GM19395 (cell line): ENCODE measurements at regions not wholly inside any gene's neighbourhood (a gene's known extent, or its start where the extent isn't known, plus 50 kb on each side); places are given as distances from the start of the nearest gene placed in this dataset.
"Not testable (repeated sequence)": the region's sequence is repeated elsewhere in the genome, so short reads cannot be mapped to it uniquely, and the experiment has no call there.

Source experiments
- ATAC-seq: cut with Tn5 transposase; IDR thresholded peaks from one replicate; pipeline ENCODE4 v1.9.1; 2021; ENCODE audit warnings: mild to moderate bottlenecking, moderate library complexity; ENCODE audit not compliant: unreplicated experiment

- ATAC-seq: no peak
Observed at GRCh38 chr11:41675205-41675604, 215.8 kb upstream of the LRRC4C start.

- no peak for ATAC-seq
Observed at GRCh38 chr11:41713030-41713429, 253.6 kb upstream of the LRRC4C start.

- no peak for ATAC-seq
Observed at GRCh38 chr11:41714101-41714500, 254.6 kb upstream of the LRRC4C start.

- ATAC-seq: no peak
Observed at GRCh38 chr11:41716862-41717261, 257.4 kb upstream of the LRRC4C start.

GRCh38 chr11:41720761-41721160, 261.3 kb upstream of the LRRC4C start:
- ATAC-seq: no peak

GRCh38 chr11:41728161-41728560, 268.7 kb upstream of the LRRC4C start:
- not testable (repeated sequence) for ATAC-seq

GRCh38 chr11:41775296-41775695, 315.8 kb upstream of the LRRC4C start:
- ATAC-seq: no peak

- no peak for ATAC-seq
Observed at GRCh38 chr11:41779401-41779960, 320.0 kb upstream of the LRRC4C start.

GRCh38 chr11:41781441-41781840, 322.0 kb upstream of the LRRC4C start:
- no peak for ATAC-seq

GRCh38 chr11:41784513-41785335, 325.3 kb upstream of the LRRC4C start:
- ATAC-seq: no peak

DNA sequence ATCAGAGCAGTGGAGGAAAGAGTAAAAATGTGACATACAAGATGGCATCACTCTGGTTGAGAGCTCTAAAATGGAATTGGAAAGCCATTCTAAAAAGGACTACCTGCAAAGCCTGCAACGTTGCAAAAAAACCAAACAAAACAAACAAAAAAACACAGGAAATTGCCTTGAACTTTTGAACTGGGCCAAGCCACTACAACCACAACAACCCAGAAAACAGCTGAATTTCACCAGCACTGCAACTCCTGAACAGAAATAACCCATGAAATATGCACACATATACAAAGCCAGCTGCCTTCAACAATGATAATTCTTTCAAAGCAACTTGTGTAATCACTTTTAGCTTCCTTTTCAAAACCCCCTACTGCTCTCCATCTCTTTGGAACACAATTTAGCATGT, 326.6 kb upstream of the LRRC4C start:
- no peak for ATAC-seq

GRCh38 chr11:41788177-41788576, 328.7 kb upstream of the LRRC4C start:
- no peak for ATAC-seq

DNA sequence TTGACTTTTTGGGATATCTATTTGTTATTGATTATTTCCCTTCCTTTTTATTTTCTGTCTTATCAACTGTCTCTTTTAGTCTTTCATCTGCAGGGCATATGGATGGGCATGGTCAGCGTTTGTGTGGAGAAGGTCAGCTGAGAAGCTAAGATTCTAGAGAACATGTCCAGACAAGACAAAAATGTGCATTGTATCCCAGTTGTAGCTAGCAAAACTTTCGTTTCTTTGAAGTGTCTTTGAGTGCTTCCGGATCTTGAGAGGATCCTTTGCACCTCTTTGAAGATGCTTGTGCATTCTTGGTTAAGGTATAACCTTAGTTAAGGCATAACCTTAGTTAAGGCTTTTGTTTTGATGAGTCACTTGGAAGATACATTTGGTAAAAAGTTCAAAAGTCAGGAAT, 329.9 kb upstream of the LRRC4C start:
- ATAC-seq: no peak

DNA sequence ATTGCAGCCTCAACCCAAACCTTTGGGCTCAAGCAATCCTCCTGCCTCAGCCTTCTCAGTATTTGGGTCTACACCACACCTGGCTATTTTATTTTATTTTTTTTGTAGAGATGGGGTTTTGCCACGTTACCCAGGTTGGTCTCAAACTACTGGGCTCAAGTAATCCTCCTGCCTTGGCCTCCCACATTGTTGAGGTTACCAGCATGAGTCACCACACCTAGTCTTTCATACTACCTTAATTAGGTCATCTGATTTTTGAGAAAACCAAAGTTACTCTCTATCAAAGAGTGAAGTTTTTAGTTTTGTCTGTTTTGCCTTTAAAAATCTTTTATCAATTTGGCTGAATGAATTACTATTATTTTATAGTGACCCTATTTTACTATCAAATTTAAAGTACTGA, 335.6 kb upstream of the LRRC4C start:
- ATAC-seq: no peak

DNA sequence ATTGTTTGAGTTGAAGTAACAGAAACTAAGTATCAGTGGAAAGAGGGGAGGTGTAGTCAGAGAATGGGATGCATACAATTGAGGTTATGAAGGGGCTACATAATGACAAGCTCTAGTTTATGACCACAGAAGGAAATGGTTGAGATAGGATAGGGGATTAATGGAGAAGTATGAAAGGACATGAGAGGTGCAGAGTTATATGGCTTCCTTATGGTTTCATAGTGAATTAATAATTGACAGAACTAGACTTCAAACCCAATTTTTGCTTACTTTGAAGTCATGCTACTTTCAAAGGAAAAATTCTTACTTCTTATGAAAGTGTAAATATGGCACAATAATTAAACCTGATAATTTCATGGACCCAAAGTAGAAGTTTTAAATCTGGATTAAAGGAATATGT, 340.3 kb upstream of the LRRC4C start:
- ATAC-seq: no peak

DNA sequence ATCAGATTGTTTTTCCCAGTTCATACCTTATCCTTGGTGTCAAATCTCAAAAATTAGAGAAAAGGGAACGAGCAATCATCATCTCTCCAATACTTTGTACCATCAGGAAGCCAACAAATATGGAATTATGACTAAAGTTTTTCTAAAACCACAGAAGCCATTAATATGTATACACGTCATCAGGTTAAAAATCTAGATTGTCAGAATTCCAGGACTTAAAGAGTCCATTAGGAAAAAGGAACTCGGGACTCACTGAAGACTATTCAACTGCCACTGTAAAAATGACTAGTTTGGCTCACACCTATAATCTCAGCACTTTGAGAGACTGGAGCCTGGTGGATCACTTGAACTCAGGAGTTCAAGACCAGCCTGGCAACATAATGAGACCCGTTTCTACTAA, 344.4 kb upstream of the LRRC4C start:
- ATAC-seq: no peak

GRCh38 chr11:41816396-41816795, 356.9 kb upstream of the LRRC4C start:
- no peak for ATAC-seq

DNA sequence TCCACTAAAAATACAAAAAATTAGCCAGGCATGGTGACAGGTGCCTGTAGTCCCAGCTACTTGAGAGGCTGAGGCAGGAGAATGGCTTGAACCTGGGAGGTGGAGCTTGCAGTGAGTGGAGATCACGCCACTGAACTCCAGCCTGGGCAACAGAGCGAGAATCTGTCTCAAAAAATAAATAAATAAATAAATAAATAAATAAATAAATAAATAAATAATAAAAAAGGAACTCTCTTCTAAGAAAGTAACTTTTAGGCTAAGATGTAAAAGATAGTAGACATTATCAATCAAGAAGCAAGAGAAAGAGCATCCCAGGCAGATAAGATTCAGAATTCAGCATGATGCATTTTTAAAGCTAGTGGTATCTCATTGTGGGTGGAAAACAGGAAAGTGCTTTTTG, 364.8 kb upstream of the LRRC4C start:
- ATAC-seq: not testable (repeated sequence)

GRCh38 chr11:41826085-41826484, 366.6 kb upstream of the LRRC4C start:
- ATAC-seq: no peak

DNA sequence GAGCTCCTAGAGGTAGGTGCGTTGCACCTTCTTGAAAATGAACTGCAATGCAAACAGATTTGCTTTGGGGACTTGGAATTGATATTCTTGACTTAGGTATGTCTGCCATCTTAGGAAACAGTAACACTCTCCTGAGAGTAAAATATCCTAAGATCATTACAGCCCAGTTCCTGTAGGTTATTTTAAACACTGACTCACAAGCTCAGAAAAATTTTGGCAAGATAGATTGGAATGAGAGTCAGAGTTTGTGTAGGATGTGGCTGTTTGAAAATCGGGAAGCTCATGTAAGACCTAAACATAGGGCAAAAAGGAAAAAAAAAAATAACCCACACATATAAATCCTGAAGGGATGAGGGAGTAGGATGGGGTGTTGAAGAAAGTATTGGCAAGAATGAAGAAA, 377.0 kb upstream of the LRRC4C start:
- no peak for ATAC-seq

GRCh38 chr11:41842673-41843072, 383.2 kb upstream of the LRRC4C start:
- no peak for ATAC-seq

GRCh38 chr11:41845066-41845465, 385.6 kb upstream of the LRRC4C start:
- ATAC-seq: no peak

- ATAC-seq: no peak
Observed at GRCh38 chr11:41848349-41848748, 388.9 kb upstream of the LRRC4C start.
